Upper lobe of left lung (tissue), 6 donors: ENCODE measurements at regions not wholly inside any gene's neighbourhood (a gene's known extent, or its start where the extent isn't known, plus 50 kb on each side); places are given as distances from the start of the nearest gene placed in this dataset.

Experiments
- ATAC-seq, 2 donors: fragments of 200-7000 bp; cut with Tn5 transposase; one replicate each; pipeline ENCODE4 v1.9.1; 2022; ENCODE audit warnings: mild to moderate bottlenecking in 2 of 2, moderate library complexity in 2 of 2; ENCODE audit not compliant: low FRiP score in 2 of 2
- DNase-seq, 2 donors: peaks; one replicate each; pipeline ENCODE4 v3.0.0-alpha.2; 2019 to 2020
- H3K27ac ChIP-seq, 4 donors: fragments of 200-600 bp; sonication (generic); one replicate each; pipeline ENCODE4 v1.5.1; 2016 to 2019
- H3K27me3 ChIP-seq, 4 donors: fragments of 200-600 bp; sonication (generic); one replicate each; pipeline ENCODE4 v1.5.1; 2017 to 2019
- H3K36me3 ChIP-seq, 4 donors: fragments of 200-600 bp; sonication (generic); one replicate each; pipeline ENCODE4 v1.5.1; 2016 to 2019
- H3K4me1 ChIP-seq, 4 donors: fragments of 200-600 bp; sonication (generic); one replicate each; pipeline ENCODE4 v1.5.1; 2018 to 2019
- H3K4me3 ChIP-seq, 4 donors: fragments of 200-600 bp; sonication (generic); one replicate each; pipeline ENCODE4 v1.5.1; 2017 to 2019; ENCODE audit warnings: mild to moderate bottlenecking in 2 of 4, moderate library complexity in 1 of 4
- H3K9me3 ChIP-seq, 4 donors: fragments of 200-600 bp; sonication (generic); one replicate each; pipeline ENCODE4 v1.5.1; 2018 to 2019
- CTCF ChIP-seq, 6 experiments: fragments of 450-650 bp in 4 of 6; fragments of 200-600 bp in 2 of 6; sonication (generic) in 2 of 6; IDR thresholded peaks; one replicate each; pipeline ENCODE4 v1.5.1; 2016 to 2019; ENCODE audit warnings: antibody characterized with exemption in 6 of 6
- EP300 ChIP-seq, 4 donors: sonication (generic); formaldehyde crosslinking; IDR thresholded peaks; one replicate each; pipeline ENCODE4 v1.5.1; 2017; ENCODE audit warnings: antibody characterized with exemption in 4 of 4, control low read depth in 2 of 4
- POLR2A ChIP-seq, 4 donors: fragments of 450-650 bp; IDR thresholded peaks; one replicate each; pipeline ENCODE4 v1.5.1; 2016 to 2017; ENCODE audit warnings: antibody characterized with exemption in 4 of 4, mild to moderate bottlenecking in 2 of 4
- POLR2AphosphoS5 ChIP-seq, 2 donors: sonication (generic); formaldehyde crosslinking; IDR thresholded peaks; one replicate each; pipeline ENCODE4 v1.5.1; 2017; ENCODE audit warnings: antibody characterized with exemption in 2 of 2
- WGBS, 2 donors: methylation state at CpG; one replicate each; pipeline ENCODE4 v1.1.5; 2017 to 2018; 5-methylcytosine and 5-hydroxymethylcytosine counted together
- donor health status: DM: no; HTN: no; CAD: no; lungs with moderate emphysema.
- donor health status: DM: no; HTN: yes; CAD: no; lungs with severe emphysema.

- 62 to 68% methylated on average over 3 of the region's 3 CpGs for WGBS, 2 donors
- no peak for DNase-seq
- Histone ChIP-seq H3K27ac (no peak overlapping the region), H3K36me3 (no peaks in the 10 kb centered on the region), H3K27me3 (no peaks in the 10 kb centered on the region), H3K9me3 (peaks cover 0 to 5% (median 0%) of the 10 kb centered on the region in 4 donors), H3K4me3 (no peak overlapping the region), H3K4me1 (no peaks in the 10 kb centered on the region)
- peak in 1 of 2 donors; percentile 34 for ATAC-seq
- no peak for TF ChIP-seq EP300 (IDR thresholded peaks at IDR 0.05)
Measured at GRCh38 chr9:75788006-75788634, 102.4 kb upstream of the PCSK5 start.

GRCh38 chr9:75797085-75797580 lies 93.3 kb upstream of the PCSK5 start:
- no peak for DNase-seq
- TF ChIP-seq POLR2AphosphoS5 (IDR thresholded peaks at IDR 0.05) (no peak), CTCF (IDR thresholded peaks at IDR 0.05) (no peak), EP300 (IDR thresholded peaks at IDR 0.05) (no peak), POLR2A (IDR thresholded peaks at IDR 0.05) (no peak)
- no peak for ATAC-seq
- H3K27ac ChIP-seq = no peak overlapping the region
- WGBS, 2 donors = 63 to 73% methylated on average over 2 of the region's 2 CpGs
- no peaks in the 10 kb centered on the region for H3K9me3 ChIP-seq
- H3K27me3 ChIP-seq = no peaks in the 10 kb centered on the region
- H3K36me3 ChIP-seq = no peaks in the 10 kb centered on the region
- H3K4me3 ChIP-seq = no peak overlapping the region
- H3K4me1 ChIP-seq = no peaks in the 10 kb centered on the region

- 81 to 82% methylated on average over 1 of the region's 1 CpG for WGBS, 2 donors
- Histone ChIP-seq H3K36me3 (no peaks in the 10 kb centered on the region), H3K9me3 (no peaks in the 10 kb centered on the region), H3K4me3 (no peak overlapping the region), H3K27ac (no peak overlapping the region), H3K4me1 (no peaks in the 10 kb centered on the region), H3K27me3 (no peaks in the 10 kb centered on the region)
- ATAC-seq (no peak), DNase-seq (no peak)
- TF ChIP-seq POLR2AphosphoS5 (IDR thresholded peaks at IDR 0.05) (no peak), POLR2A (IDR thresholded peaks at IDR 0.05) (no peak), CTCF (IDR thresholded peaks at IDR 0.05) (no peak), EP300 (IDR thresholded peaks at IDR 0.05) (no peak)
Measured at GRCh38 chr9:75798505-75798904, 92.0 kb upstream of the PCSK5 start.

- ATAC-seq (no peak), DNase-seq (no peak)
- Histone ChIP-seq H3K4me1 (no peaks in the 10 kb centered on the region), H3K27ac (no peak overlapping the region), H3K36me3 (no peaks in the 10 kb centered on the region), H3K27me3 (no peaks in the 10 kb centered on the region), H3K4me3 (no peak overlapping the region), H3K9me3 (no peaks in the 10 kb centered on the region)
- TF ChIP-seq POLR2A (IDR thresholded peaks at IDR 0.05) = no peak
- no peak for TF ChIP-seq EP300 (IDR thresholded peaks at IDR 0.05)
- TF ChIP-seq CTCF (IDR thresholded peaks at IDR 0.05) = no peak
- no peak for TF ChIP-seq POLR2AphosphoS5 (IDR thresholded peaks at IDR 0.05)
Measured at GRCh38 chr9:75803130-75803529, 87.3 kb upstream of the PCSK5 start.

- peaks cover 0 to 7% (median 5%) of the 10 kb centered on the region in 4 donors for H3K9me3 ChIP-seq
- no peak for TF ChIP-seq EP300 (IDR thresholded peaks at IDR 0.05)
- TF ChIP-seq CTCF (IDR thresholded peaks at IDR 0.05) = no peak
- TF ChIP-seq POLR2AphosphoS5 (IDR thresholded peaks at IDR 0.05) = no peak
- no peak for TF ChIP-seq POLR2A (IDR thresholded peaks at IDR 0.05)
- H3K36me3 ChIP-seq = no peaks in the 10 kb centered on the region
- no peak for ATAC-seq
- no peak overlapping the region for H3K4me3 ChIP-seq
- H3K27ac ChIP-seq = no peak overlapping the region
- WGBS, 2 donors = 75 to 83% methylated on average over 2 of the region's 2 CpGs
- no peaks in the 10 kb centered on the region for H3K4me1 ChIP-seq
- H3K27me3 ChIP-seq = no peaks in the 10 kb centered on the region
- DNase-seq = no peak
Measured at GRCh38 chr9:75810063-75810462, 80.4 kb upstream of the PCSK5 start.
